GM12891 (cell line): ENCODE measurements at regions not wholly inside any gene's neighbourhood (a gene's known extent, or its start where the extent isn't known, plus 50 kb on each side); places are given as distances from the start of the nearest gene placed in this dataset.

Experiments
- DNase-seq: peaks from one replicate; pipeline ENCODE4 v3.0.0; 2011; ENCODE audit warnings: low spot score; ENCODE audit not compliant: insufficient read length
- FAIRE-seq: peaks from 2 replicates; lab custom pipeline; 2011; peaks lifted over from hg19 to GRCh38; lab: Jason Lieb, UNC
- PAX5 ChIP-seq: IDR thresholded peaks from 2 replicates; pipeline ENCODE4 v1.6.1; 2011; ENCODE audit warnings: low read length, moderate library complexity, mild to moderate bottlenecking; ENCODE audit not compliant: insufficient read depth, severe bottlenecking
- POLR2A ChIP-seq: IDR thresholded peaks from 2 replicates; pipeline ENCODE4 v1.6.1; 2011; ENCODE audit warnings: low read depth, low read length, control low read depth
- POLR2AphosphoS5 ChIP-seq: IDR thresholded peaks from 2 replicates; pipeline ENCODE4 v1.6.1; 2011; ENCODE audit warnings: low read depth, low read length, control low read depth
- POU2F2 ChIP-seq: IDR thresholded peaks from 2 replicates; pipeline ENCODE4 v1.6.1; 2011; ENCODE audit warnings: low read depth, mild to moderate bottlenecking, control low read depth, low read length, moderate library complexity
- SPI1 ChIP-seq: IDR thresholded peaks from 2 replicates; pipeline ENCODE4 v1.6.1; 2011; ENCODE audit warnings: low read depth, low read length, control low read depth
- TAF1 ChIP-seq: IDR thresholded peaks from 2 replicates; pipeline ENCODE4 v1.6.1; 2011; ENCODE audit warnings: low read depth, low read length, control low read depth

DNA sequence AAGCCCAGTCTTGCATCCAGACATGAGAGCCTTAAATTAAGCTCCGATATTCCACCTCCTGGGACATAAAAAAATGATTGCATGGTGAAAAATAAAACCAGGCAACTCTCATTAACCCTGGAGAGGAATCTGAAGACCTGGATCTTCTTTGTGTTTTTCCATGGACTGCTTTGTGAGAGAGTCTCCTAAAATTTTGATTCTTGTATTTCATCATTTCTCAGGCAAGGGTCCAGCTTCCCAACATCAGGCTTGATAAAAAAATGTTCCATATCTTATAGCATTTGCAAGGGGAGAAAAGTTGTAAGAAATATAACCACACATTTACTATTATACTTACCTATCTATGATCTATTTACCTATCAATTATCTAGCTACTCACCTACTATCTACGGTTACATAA is 327.5 kb upstream of the SPHKAP start:
- TF ChIP-seq POLR2A (no peak), TAF1 (no peak), POLR2AphosphoS5 (no peak), SPI1 (no peak), POU2F2 (no peak), PAX5 (no peak)
- no peak for FAIRE-seq

DNA sequence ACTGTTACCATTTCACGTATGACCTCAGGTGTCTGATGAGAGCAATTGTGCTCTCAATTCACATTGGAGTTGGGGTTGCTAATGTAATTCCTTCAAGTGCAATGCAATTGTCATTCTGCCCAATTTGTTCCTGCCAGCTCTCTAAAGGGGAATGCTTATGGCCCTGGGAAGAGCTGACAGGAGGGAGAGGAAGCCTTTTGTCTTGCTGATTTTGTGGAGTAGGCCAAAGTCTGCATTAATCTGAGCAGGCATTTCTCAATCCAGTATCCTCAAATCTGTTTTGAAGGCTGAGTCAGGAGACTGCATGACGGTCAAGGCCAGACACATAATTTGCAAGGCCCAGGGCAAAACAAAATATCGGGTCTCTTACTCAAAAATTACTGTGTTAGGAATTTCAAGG is 326.4 kb upstream of the SPHKAP start:
- FAIRE-seq (no peak), DNase-seq (no peak)
- TF ChIP-seq PAX5: no peak

More for the DNA sequence above, 327.5 kb upstream of the SPHKAP start:
- DNase-seq: no peak

GRCh38 chr2:228507231-228507824 is 325.8 kb upstream of the SPHKAP start:
- TF ChIP-seq TAF1: no peak
- no peak for TF ChIP-seq POU2F2
- DNase-seq (no peak), FAIRE-seq (no peak)

GRCh38 chr2:228503731-228504130 is 322.2 kb upstream of the SPHKAP start:
- no peak for DNase-seq
- TF ChIP-seq POLR2A (no peak), POU2F2 (no peak), SPI1 (no peak), POLR2AphosphoS5 (no peak), TAF1 (no peak), PAX5 (no peak)
- FAIRE-seq: no peak

GRCh38 chr2:228493852-228494251 is 312.4 kb upstream of the SPHKAP start:
- FAIRE-seq: no peak
- no peak for DNase-seq
- TF ChIP-seq TAF1: no peak
- TF ChIP-seq SPI1: no peak
- no peak for TF ChIP-seq POLR2AphosphoS5
- TF ChIP-seq POU2F2: no peak
- TF ChIP-seq PAX5: no peak
- no peak for TF ChIP-seq POLR2A

GRCh38 chr2:228479014-228479413 is 297.5 kb upstream of the SPHKAP start:
- FAIRE-seq (no peak), DNase-seq (no peak)
- TF ChIP-seq SPI1 (no peak), TAF1 (no peak), POLR2A (no peak), POU2F2 (no peak), PAX5 (no peak), POLR2AphosphoS5 (no peak)

GRCh38 chr2:228474466-228474865 is 293.0 kb upstream of the SPHKAP start:
- FAIRE-seq (no peak), DNase-seq (no peak)
- TF ChIP-seq POLR2A (no peak), POLR2AphosphoS5 (no peak), PAX5 (no peak), SPI1 (no peak), TAF1 (no peak), POU2F2 (no peak)

GRCh38 chr2:228469721-228470120 is 288.2 kb upstream of the SPHKAP start:
- no peak for TF ChIP-seq POU2F2
- TF ChIP-seq SPI1: no peak
- TF ChIP-seq POLR2AphosphoS5: no peak
- TF ChIP-seq PAX5: no peak
- no peak for TF ChIP-seq POLR2A
- no peak for TF ChIP-seq TAF1
- FAIRE-seq: no peak

GRCh38 chr2:228466851-228467250 is 285.4 kb upstream of the SPHKAP start:
- TF ChIP-seq SPI1 (no peak), TAF1 (no peak), POLR2A (no peak)
- no peak for FAIRE-seq
- DNase-seq: no peak

More at GRCh38 chr2:228469721-228470120, 288.2 kb upstream of the SPHKAP start:
- DNase-seq: no peak

DNA sequence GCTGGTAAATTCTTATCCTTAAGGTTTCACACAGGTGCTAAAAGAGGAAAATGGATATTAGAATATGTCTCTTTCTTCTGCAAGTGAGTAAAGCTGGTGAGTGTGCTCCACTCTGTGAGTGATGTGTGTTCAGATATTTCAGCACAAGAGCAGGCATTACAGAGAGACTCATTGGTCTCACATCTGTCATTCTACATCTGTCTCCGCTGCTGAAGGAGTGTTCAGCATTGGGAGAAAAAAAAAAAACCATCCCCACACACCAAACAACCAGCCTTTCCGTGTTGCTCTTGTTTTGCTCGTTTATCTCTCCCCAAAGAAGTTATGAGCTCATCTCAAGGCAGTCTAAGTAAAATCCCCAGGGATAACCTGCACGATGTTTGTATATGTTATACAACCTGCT is 283.9 kb upstream of the SPHKAP start:
- FAIRE-seq: no peak
- no peak for DNase-seq

More for the DNA sequence above, 283.9 kb upstream of the SPHKAP start:
- TF ChIP-seq TAF1 (no peak), SPI1 (no peak), PAX5 (no peak), POLR2AphosphoS5 (no peak)
